ENCODE measurements at regions not wholly inside any gene's neighbourhood (a gene's known extent, or its start where the extent isn't known, plus 50 kb on each side); places are given as distances from the start of the nearest gene placed in this dataset.

DNA sequence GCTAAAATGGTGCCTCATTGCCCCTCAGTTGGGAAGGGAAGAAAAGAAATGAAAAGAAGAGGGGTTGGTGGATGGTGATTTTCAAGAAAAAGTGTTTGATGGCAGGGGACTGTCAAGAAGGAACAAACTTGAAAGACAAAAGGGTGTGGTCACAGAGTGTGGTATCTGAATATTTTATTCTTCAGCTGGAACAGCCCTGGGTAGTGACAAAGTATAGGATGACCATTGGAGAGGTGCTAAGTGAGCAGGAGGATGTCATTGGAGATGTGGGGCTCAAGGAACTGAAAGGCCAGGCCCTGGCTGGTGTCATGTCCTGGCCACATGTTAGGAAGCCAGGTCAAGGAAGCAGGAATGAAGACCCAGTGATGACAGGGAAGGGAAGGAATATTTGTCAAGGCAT is 71.0 kb upstream of the CD55 start:
- TF ChIP-seq CTCF (conservative IDR thresholded peaks at IDR 0.05) (no peak), ZFX (IDR thresholded peaks at IDR 0.05) (no peak)
